ENCODE measurements at regions not wholly inside any gene's neighbourhood (a gene's known extent, or its start where the extent isn't known, plus 50 kb on each side); places are given as distances from the start of the nearest gene placed in this dataset.

- no peak for TF ChIP-seq ESRRG (CRISPR knock-in tag; IDR thresholded peaks at IDR 0.05)
- TF ChIP-seq OSR1 (CRISPR knock-in tag; IDR thresholded peaks at IDR 0.05), result no peak
- no peak for TF ChIP-seq CSDC2 (CRISPR knock-in tag; IDR thresholded peaks at IDR 0.05)
- no peak for TF ChIP-seq PATZ1 (CRISPR knock-in tag; IDR thresholded peaks at IDR 0.05; ENCODE audit: borderline replicate concordance)
- no peak for TF ChIP-seq SNAI2 (CRISPR knock-in tag; IDR thresholded peaks at IDR 0.05)
- TF ChIP-seq TSHZ2 (CRISPR knock-in tag; IDR thresholded peaks at IDR 0.05), result no peak
- TF ChIP-seq RARB (CRISPR knock-in tag; IDR thresholded peaks at IDR 0.05), result no peak
- TF ChIP-seq ZNF565 (CRISPR knock-in tag; conservative IDR thresholded peaks at IDR 0.05; ENCODE audit: low read depth), result no peak
- no peak for TF ChIP-seq CREB5 (CRISPR knock-in tag; IDR thresholded peaks at IDR 0.05; ENCODE audit: low read depth)
- no peak for TF ChIP-seq POU6F1 (CRISPR knock-in tag; IDR thresholded peaks at IDR 0.05; ENCODE audit: borderline replicate concordance, low read depth)
- TF ChIP-seq ZFP30 (CRISPR knock-in tag; IDR thresholded peaks at IDR 0.05), result no peak
- no peak for TF ChIP-seq ISL1 (CRISPR knock-in tag; IDR thresholded peaks at IDR 0.05)
- no peak for TF ChIP-seq ARNTL (CRISPR knock-in tag; IDR thresholded peaks at IDR 0.05; ENCODE audit: borderline replicate concordance, low read depth)
- TF ChIP-seq ZC3H10 (CRISPR knock-in tag; IDR thresholded peaks at IDR 0.05), result no peak
- no peak for TF ChIP-seq GLIS3 (CRISPR knock-in tag; IDR thresholded peaks at IDR 0.05)
- TF ChIP-seq CSRNP3 (CRISPR knock-in tag; IDR thresholded peaks at IDR 0.05), result no peak
Measured at GRCh38 chr1:113210248-113210647, 137.2 kb downstream of the LRIG2 start.

GRCh38 chr1:113211467-113211866, 138.5 kb downstream of the LRIG2 start:
- no peak; the same call in 2 of the 3 replicates for ATAC-seq
- no peak for TF ChIP-seq ZNF8 (CRISPR knock-in tag; IDR thresholded peaks at IDR 0.05)
- TF ChIP-seq CSDC2 (CRISPR knock-in tag; IDR thresholded peaks at IDR 0.05), result no peak
- TF ChIP-seq ZFP3 (CRISPR knock-in tag; IDR thresholded peaks at IDR 0.05), result no peak
- no peak for TF ChIP-seq RARB (CRISPR knock-in tag; IDR thresholded peaks at IDR 0.05)
- no peak for TF ChIP-seq ISL1 (CRISPR knock-in tag; IDR thresholded peaks at IDR 0.05)
- TF ChIP-seq ZFP30 (CRISPR knock-in tag; IDR thresholded peaks at IDR 0.05), result no peak
- TF ChIP-seq CREB5 (CRISPR knock-in tag; IDR thresholded peaks at IDR 0.05; ENCODE audit: low read depth), result no peak
- no peak for TF ChIP-seq ESRRG (CRISPR knock-in tag; IDR thresholded peaks at IDR 0.05)
- no peak for TF ChIP-seq TSHZ2 (CRISPR knock-in tag; IDR thresholded peaks at IDR 0.05)
- TF ChIP-seq SNAI2 (CRISPR knock-in tag; IDR thresholded peaks at IDR 0.05), result no peak
- no peak for TF ChIP-seq ARNTL (CRISPR knock-in tag; IDR thresholded peaks at IDR 0.05; ENCODE audit: borderline replicate concordance, low read depth)
- no peak for TF ChIP-seq BACH2 (CRISPR knock-in tag; IDR thresholded peaks at IDR 0.05; ENCODE audit: borderline replicate concordance)
- no peak for TF ChIP-seq POU6F1 (CRISPR knock-in tag; IDR thresholded peaks at IDR 0.05; ENCODE audit: borderline replicate concordance, low read depth)
- no peak for TF ChIP-seq ZC3H10 (CRISPR knock-in tag; IDR thresholded peaks at IDR 0.05)
- no peak for TF ChIP-seq GLIS3 (CRISPR knock-in tag; IDR thresholded peaks at IDR 0.05)
- TF ChIP-seq ZNF70 (CRISPR knock-in tag; IDR thresholded peaks at IDR 0.05), result no peak

More at GRCh38 chr1:113210248-113210647, 137.2 kb downstream of the LRIG2 start:
- ATAC-seq, result no peak

Data from SK-N-SH treated with all-trans-retinoic acid at 6 μM for 48 hours (cell line).